ENCODE measurements at regions not wholly inside any gene's neighbourhood (a gene's known extent, or its start where the extent isn't known, plus 50 kb on each side); places are given as distances from the start of the nearest gene placed in this dataset.
"Not testable (repeated sequence)": the region's sequence is repeated elsewhere in the genome, so short reads cannot be mapped to it uniquely, and the experiment has no call there.

- DNase-seq = no peak
Measured at GRCh38 chr14:99035712-99036610, 236.0 kb downstream of the BCL11B start.

GRCh38 chr14:99036611-99037293 lies 235.2 kb downstream of the BCL11B start:
- DNase-seq = no peak

DNA sequence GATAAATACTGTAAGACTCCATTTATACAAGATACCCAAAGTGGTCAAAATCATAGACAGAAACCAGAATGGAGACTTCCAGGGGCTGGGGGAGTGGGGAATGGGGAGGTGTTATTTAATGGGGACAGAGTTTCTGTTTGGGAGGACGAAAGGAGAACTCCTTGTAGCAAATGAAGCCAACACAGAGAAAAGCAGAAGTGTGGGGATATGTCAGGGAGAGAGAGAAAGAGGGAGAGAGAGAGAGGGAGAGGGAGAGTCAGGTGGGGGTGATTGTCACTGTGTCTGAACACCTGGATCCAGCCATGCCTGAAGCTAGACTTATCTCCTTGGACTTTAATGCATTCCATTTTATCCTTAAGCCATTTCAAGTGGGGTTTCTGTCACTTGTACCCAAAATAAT lies 234.7 kb downstream of the BCL11B start:
- not testable (repeated sequence) for DNase-seq

- DNase-seq = no peak
Measured at GRCh38 chr14:99037777-99038430, 234.1 kb downstream of the BCL11B start.

- DNase-seq = no peak
Measured at GRCh38 chr14:99038431-99038820, 233.6 kb downstream of the BCL11B start.

GRCh38 chr14:99039331-99040041 lies 232.5 kb downstream of the BCL11B start:
- no peak for DNase-seq

GRCh38 chr14:99040052-99040451 lies 231.9 kb downstream of the BCL11B start:
- DNase-seq = no peak

- DNase-seq = no peak
Measured at GRCh38 chr14:99040711-99041110, 231.3 kb downstream of the BCL11B start.

DNA sequence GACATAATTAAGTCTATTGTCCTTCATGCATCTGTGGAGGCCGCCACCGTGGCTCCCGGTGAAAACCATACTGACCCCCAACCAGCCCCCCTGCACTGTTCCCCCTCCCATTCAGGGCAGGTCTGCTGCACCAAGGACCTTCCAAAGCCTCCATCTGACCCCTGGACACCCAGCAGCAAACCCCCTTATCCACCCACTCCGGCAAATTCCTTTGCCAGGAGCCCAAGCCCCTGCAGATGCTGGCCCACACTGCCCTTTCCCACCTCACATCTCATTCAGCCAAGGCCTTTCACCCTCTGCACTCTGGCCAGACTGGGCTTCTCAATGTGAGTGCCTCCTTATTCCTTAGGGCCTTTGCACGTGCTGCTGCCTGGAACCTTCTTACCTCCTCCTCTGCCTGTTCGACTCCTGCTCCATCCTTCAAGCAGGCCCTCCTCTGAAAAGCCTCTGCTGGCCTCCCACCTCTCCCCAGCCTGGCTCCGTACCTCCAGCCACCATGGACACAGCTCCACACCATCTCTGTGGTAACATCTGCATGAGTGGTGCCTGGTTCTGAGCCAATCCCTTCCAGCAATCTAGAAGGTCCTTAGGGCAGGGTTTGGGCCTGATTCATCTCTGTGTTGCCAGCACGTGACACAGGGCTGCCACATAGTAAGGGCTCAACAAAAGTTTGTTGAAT lies 230.7 kb downstream of the BCL11B start:
- DNase-seq = no peak

DNA sequence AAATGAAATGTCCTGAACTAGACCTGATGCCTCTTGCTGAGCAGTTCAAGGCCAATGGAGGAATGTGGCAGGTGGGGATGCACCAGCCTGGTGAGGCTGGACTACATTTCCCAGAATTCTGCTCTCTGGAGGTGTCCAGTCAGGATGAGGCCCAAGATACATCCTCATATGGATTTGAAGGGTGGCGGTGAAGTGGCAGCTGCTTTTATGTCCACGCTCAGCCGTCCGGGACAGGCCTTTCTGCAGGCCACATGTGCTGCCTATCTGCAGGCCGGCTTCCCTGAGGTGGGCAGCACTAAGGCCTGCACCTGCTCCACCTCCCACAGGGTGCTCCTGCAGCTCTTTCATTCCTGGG lies 230.2 kb downstream of the BCL11B start:
- no peak for DNase-seq

GRCh38 chr14:99042381-99043266 lies 229.4 kb downstream of the BCL11B start:
- no peak for DNase-seq

- no peak for DNase-seq
Measured at GRCh38 chr14:99043267-99043615, 228.8 kb downstream of the BCL11B start.

DNA sequence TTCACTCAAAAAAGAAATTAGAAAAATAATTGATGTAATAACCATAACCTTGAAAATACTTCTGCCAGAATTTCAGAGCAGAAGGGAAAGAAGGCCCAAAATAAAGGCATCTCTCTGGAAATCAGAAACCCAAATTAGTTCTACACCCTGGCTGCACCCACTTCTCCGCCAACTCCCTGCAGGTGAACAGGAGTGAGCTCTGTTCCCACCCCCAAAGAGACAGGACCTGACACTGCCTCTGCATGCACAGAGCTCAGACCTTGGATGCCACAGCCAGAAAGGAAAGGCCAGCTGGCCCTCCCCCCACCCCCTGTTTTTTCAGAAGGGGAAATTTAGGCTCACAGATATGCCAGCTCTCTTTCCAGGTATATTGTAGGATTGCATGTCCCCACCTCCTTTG lies 228.2 kb downstream of the BCL11B start:
- DNase-seq = no peak

- DNase-seq = no peak
Measured at GRCh38 chr14:99047441-99048031, 224.5 kb downstream of the BCL11B start.

DNA sequence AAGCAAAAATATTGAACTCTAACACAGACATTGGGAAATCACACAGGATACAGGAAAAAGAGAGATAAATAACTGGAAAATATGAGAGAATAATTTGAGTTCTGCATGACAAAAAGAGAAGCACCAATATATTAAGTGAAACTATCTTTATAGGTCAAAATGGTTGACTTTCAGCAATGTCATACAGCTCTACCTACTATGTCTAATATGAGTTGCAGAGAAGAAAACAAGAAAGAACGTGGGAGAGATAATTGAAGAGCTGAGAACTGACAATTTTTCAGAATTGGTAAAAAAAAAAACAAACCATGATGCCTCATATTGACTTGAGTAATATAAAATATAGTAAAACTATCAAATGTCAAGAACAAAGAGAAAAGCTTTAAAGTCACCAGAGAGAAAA lies 221.7 kb downstream of the BCL11B start:
- DNase-seq = no peak

GRCh38 chr14:99052467-99052866 lies 219.5 kb downstream of the BCL11B start:
- no peak for DNase-seq

DNA sequence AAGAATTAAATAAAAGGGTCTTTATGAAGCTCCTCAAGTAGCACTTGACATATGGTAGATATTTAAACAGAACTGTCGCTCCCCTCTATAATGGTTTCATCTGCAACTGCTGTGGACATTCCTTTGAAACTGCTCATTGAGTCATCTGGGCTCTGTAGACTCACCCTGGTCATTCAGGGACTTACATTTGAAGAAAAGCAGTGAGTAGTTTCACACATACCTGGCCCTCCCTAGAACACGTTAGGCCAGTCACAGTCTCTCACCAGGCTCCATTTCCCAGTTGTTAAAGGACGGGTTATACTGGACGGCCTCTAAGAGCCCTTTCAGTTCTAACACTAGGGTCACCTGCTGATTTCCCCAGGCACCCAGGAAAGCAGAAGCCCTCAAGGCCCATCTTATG lies 217.0 kb downstream of the BCL11B start:
- DNase-seq = no peak

GRCh38 chr14:99055816-99056215 lies 216.2 kb downstream of the BCL11B start:
- no peak for DNase-seq

DNA sequence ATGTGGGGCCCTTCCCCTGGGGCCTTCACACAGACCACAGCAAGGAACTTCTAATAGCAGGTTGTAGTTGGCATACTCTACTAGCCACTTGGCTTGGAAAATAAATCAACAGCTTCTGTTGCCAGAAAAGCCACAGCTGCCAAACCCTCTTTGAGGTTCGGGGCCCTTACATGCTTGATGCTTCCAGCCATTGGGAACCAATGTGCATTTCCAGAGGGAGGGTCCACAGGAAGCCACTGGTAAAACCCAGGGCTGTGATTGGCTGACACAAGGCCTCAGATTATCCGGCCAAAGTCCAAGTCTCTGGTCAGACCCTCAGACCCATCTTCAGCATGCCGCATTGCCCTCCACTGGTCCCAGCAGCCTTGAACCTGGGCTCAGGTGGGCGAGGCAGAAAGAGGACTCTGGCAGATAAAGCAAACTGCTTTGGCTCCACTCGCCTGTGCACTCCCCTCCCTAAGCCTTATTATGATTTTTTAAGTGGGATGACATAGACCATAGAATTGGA lies 214.4 kb downstream of the BCL11B start:
- DNase-seq = no peak

- no peak for DNase-seq
Measured at GRCh38 chr14:99058542-99058941, 213.5 kb downstream of the BCL11B start.

DNA sequence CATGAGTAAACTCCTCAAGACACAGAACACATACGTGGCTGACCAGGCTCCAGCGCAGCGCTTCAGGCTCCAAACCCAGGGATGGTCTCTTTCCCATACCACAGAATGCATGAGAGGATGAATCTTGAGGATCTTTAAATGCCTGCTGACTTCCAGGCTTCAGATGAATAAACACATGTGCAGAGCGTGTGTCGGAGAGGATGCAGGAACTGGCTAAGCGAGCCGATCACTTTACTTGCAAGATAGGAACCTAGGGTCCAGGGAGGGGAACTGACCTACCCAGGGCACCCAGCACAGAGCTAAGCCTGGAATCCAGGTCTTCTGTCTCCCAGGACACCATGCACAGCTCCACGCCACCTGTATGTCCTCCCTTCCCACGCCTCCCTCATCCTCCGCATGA lies 209.8 kb downstream of the BCL11B start:
- no peak for DNase-seq
